Endothelial cell of umbilical vein (primary cell): ENCODE measurements at regions not wholly inside any gene's neighbourhood (a gene's known extent, or its start where the extent isn't known, plus 50 kb on each side); places are given as distances from the start of the nearest gene placed in this dataset.

Source experiments
- BruUV-seq: library from RNA; stranded (reverse); fragments of 400-500 nt; replicated peaks from 2 replicates; lab custom pipeline; 2021; lab: Mats Ljungman, UMichigan
- CTCF ChIA-PET: fragments of 300-600, 350-600 bp; sonication (Branson Sonifier 250); formaldehyde crosslinking; loops from one replicate; lab custom pipeline; 2021; ENCODE audit warnings: antibody characterized with exemption, inconsistent platforms; lab: Charles Lee
- POLR2A ChIA-PET: fragments of 300-600, 350-600 bp; sonication (Branson Sonifier 250); formaldehyde crosslinking; loops from one replicate; lab custom pipeline; 2021; ENCODE audit warnings: antibody characterized with exemption, inconsistent platforms; lab: Charles Lee
- DNase-seq: peaks from one replicate; pipeline ENCODE4 v3.0.0-alpha.2; 2011; ENCODE audit warnings: low read depth, low spot score
- FAIRE-seq: peaks from 2 replicates; lab custom pipeline; 2011; peaks lifted over from hg19 to GRCh38; lab: Jason Lieb, UNC
- H2AFZ ChIP-seq: 2 replicates; pipeline ENCODE4 v1.6.0; 2012; ENCODE audit warnings: low read depth, low read length, control low read depth, inconsistent platforms
- H3K27ac ChIP-seq: 2 replicates; pipeline ENCODE4 v1.5.1; 2011; ENCODE audit warnings: low read depth, mild to moderate bottlenecking, control low read depth, low read length, moderate library complexity; ENCODE audit not compliant: insufficient read depth
- H3K27me3 ChIP-seq, 2 experiments: 2 replicates each; pipeline versions ENCODE4 v1.6.0 to v1.6.1; 2011; ENCODE audit warnings: low read length in 2 of 2, mixed read lengths in 1 of 2; ENCODE audit not compliant: control insufficient read depth in 2 of 2, insufficient read depth in 2 of 2
- H3K36me3 ChIP-seq, 2 experiments: 2 replicates in 1 of 2; 3 replicates in 1 of 2; pipeline ENCODE4 v1.5.1; 2011; ENCODE audit warnings: low read length in 2 of 2, mild to moderate bottlenecking in 1 of 2, moderate library complexity in 1 of 2; ENCODE audit not compliant: control insufficient read depth in 2 of 2, insufficient read depth in 2 of 2; ENCODE audit errors: extremely low read depth in 1 of 2
- H3K4me1 ChIP-seq: 3 replicates; pipeline ENCODE4 v1.5.1; 2011; ENCODE audit warnings: mild to moderate bottlenecking, low read length; ENCODE audit not compliant: control insufficient read depth, insufficient read depth; ENCODE audit errors: extremely low read depth
- H3K4me2 ChIP-seq: 2 replicates; pipeline ENCODE4 v1.6.1; 2011; ENCODE audit warnings: low read length, control low read depth, mixed read lengths; ENCODE audit not compliant: insufficient read depth
- H3K4me3 ChIP-seq, 3 experiments: fragments of 200-600 bp in 1 of 3; sonication (generic), shearing (Covaris generic) in 1 of 3; replicated peaks in 1 of 3; 2 replicates each; pipeline ENCODE4 v1.5.1; 2011 to 2016; ENCODE audit warnings: control low read depth in 3 of 3, low read length in 3 of 3, mild to moderate bottlenecking in 2 of 3, inconsistent platforms in 1 of 3, low read depth in 1 of 3, moderate library complexity in 1 of 3; ENCODE audit not compliant: insufficient read depth in 1 of 3
- H3K79me2 ChIP-seq: 2 replicates; pipeline ENCODE4 v1.6.0; 2012; ENCODE audit warnings: low read length, inconsistent platforms; ENCODE audit not compliant: control insufficient read depth, insufficient read depth
- H3K9ac ChIP-seq: replicated peaks from 2 replicates; pipeline ENCODE3; 2011; ENCODE audit warnings: low read length, control low read depth; ENCODE audit not compliant: insufficient read depth; ENCODE audit errors: extremely low read depth
- H3K9me1 ChIP-seq: replicated peaks from 3 replicates; pipeline ENCODE4 v1.6.0; 2011; ENCODE audit warnings: mild to moderate bottlenecking, low read length; ENCODE audit not compliant: control insufficient read depth, insufficient read depth; ENCODE audit errors: extremely low read depth
- H3K9me3 ChIP-seq: replicated peaks from 2 replicates; pipeline ENCODE4 v1.5.1; 2012; ENCODE audit warnings: low read length, inconsistent platforms; ENCODE audit not compliant: control insufficient read depth, insufficient read depth
- H4K20me1 ChIP-seq: replicated peaks from 2 replicates; pipeline ENCODE3; 2011; ENCODE audit warnings: mild to moderate bottlenecking, low read length; ENCODE audit not compliant: control insufficient read depth, insufficient read depth; ENCODE audit errors: extremely low read depth
- EZH2 ChIP-seq: IDR thresholded peaks from 2 replicates; pipeline ENCODE4 v1.6.1; 2012; ENCODE audit warnings: borderline replicate concordance, low read depth, mild to moderate bottlenecking, moderate library complexity, low read length, inconsistent platforms; ENCODE audit not compliant: severe bottlenecking
- GATA2 ChIP-seq: IDR thresholded peaks from 2 replicates; pipeline ENCODE4 v1.7.0; 2011; ENCODE audit warnings: low read depth, mild to moderate bottlenecking, moderate library complexity, mixed read lengths, low read length; ENCODE audit not compliant: insufficient read length, insufficient read depth
- JUN ChIP-seq: IDR thresholded peaks from 2 replicates; pipeline ENCODE4 v1.6.1; 2011; ENCODE audit warnings: borderline replicate concordance, low read depth; ENCODE audit not compliant: insufficient read length, insufficient read depth
- MYC ChIP-seq: IDR thresholded peaks from one replicate; pipeline ENCODE4 v1.6.1; 2011; ENCODE audit warnings: mild to moderate bottlenecking, low read depth, low read length
- POLR2A ChIP-seq: IDR thresholded peaks from 2 replicates; pipeline ENCODE4 v1.6.1; 2012; ENCODE audit warnings: low read depth, mild to moderate bottlenecking, control low read depth, low read length
- POLR2AphosphoS5 ChIP-seq: IDR thresholded peaks from 2 replicates; pipeline ENCODE4 v1.6.1; 2012; ENCODE audit warnings: low read depth, mild to moderate bottlenecking, control low read depth, low read length, moderate library complexity; ENCODE audit not compliant: insufficient read depth
- dilution Hi-C: fragments of 300-500 bp; cut with MboI; formaldehyde crosslinking; loops from one replicate; pipeline ENCODE4 v1.15.0; 2019; ENCODE audit warnings: low sequenced_read_pairs; ENCODE audit not compliant: extremely low pct_ligation_motif_present
- intact Hi-C: fragments of 100-400 bp; cut with micrococcal nuclease; formaldehyde crosslinking; loops from one replicate; pipeline ENCODE4 v1.10.0; 2022
- TF ChIP-seq, protein P1 (sequence below): IDR thresholded peaks from 2 replicates; pipeline ENCODE4 v1.6.1; 2011; ENCODE audit not compliant: insufficient read depth, insufficient read length
- TF ChIP-seq, protein P2 (sequence below), 2 donors: IDR thresholded peaks; 1 replicate in 1 of 2; 2 replicates in 1 of 2; pipeline ENCODE4 v1.5.1; 2011; ENCODE audit warnings: low read length in 2 of 2, mild to moderate bottlenecking in 2 of 2, moderate library complexity in 2 of 2, control low read depth in 1 of 2, inconsistent platforms in 1 of 2, low read depth in 1 of 2; ENCODE audit not compliant: insufficient read depth in 1 of 2; ENCODE audit errors: extremely low read depth in 1 of 2

DNA sequence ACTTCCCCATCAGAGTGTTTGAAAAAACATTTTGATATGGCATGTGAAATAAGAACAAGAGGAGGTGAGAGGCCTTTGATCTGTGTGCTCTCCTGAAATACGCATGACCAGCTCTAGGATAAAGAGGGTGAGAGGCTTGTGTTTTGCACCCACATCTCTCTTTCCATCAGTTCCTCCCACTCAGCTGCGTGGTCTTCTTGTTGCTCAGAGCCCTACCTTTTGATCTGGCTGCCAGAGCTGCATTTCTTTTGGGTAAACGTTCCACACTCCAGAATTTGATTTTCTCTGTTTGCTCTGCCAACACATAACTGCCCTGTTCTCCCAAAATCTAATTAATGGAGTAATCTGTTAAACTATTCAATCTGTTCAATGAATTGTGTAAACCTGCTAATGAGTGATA lies 72.0 kb upstream of the FN1 start:
- Histone ChIP-seq H3K9me1 (no peaks in the 10 kb centered on the region), H3K27me3 (no peaks in the 10 kb centered on the region), H3K4me2 (no peak overlapping the region), H3K4me3 (no peak overlapping the region), H3K9ac (no peak overlapping the region), H3K4me1 (peaks cover 31% of the 10 kb centered on the region), H3K36me3 (no peaks in the 10 kb centered on the region), H3K9me3 (no peaks in the 10 kb centered on the region), H3K79me2 (no peaks in the 10 kb centered on the region), H4K20me1 (no peaks in the 10 kb centered on the region), H2AFZ (no peak overlapping the region), H3K27ac (no peak overlapping the region)
- dilution Hi-C loops (no loop called here), intact Hi-C loops (no loop called here)
- ChIA-PET POLR2A (no interaction called here), CTCF (interaction anchor here (1.4 kb wide), 1 partner anchor 19 kb away, joined by 3 read pairs; no protein-coding TSS in a partner anchor)
- FAIRE-seq (no peak), DNase-seq (no peak)
- TF ChIP-seq, protein P1, sequence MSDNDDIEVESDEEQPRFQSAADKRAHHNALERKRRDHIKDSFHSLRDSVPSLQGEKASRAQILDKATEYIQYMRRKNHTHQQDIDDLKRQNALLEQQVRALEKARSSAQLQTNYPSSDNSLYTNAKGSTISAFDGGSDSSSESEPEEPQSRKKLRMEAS, result no peak
- no peak for TF ChIP-seq POLR2A
- TF ChIP-seq, protein P2, sequence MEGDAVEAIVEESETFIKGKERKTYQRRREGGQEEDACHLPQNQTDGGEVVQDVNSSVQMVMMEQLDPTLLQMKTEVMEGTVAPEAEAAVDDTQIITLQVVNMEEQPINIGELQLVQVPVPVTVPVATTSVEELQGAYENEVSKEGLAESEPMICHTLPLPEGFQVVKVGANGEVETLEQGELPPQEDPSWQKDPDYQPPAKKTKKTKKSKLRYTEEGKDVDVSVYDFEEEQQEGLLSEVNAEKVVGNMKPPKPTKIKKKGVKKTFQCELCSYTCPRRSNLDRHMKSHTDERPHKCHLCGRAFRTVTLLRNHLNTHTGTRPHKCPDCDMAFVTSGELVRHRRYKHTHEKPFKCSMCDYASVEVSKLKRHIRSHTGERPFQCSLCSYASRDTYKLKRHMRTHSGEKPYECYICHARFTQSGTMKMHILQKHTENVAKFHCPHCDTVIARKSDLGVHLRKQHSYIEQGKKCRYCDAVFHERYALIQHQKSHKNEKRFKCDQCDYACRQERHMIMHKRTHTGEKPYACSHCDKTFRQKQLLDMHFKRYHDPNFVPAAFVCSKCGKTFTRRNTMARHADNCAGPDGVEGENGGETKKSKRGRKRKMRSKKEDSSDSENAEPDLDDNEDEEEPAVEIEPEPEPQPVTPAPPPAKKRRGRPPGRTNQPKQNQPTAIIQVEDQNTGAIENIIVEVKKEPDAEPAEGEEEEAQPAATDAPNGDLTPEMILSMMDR (IDR thresholded peaks at IDR 0.05; ENCODE audit: extremely low read depth in 1 of 2, insufficient read depth in 1 of 2, low read depth in 1 of 2, low read length in 2 of 2), result no peak
- no peak for TF ChIP-seq JUN
- TF ChIP-seq MYC, result no peak
- TF ChIP-seq EZH2, result no peak
- no peak for TF ChIP-seq GATA2
- TF ChIP-seq POLR2AphosphoS5, result no peak
- no TSS peak for BruUV-seq
